HG03060 (cell line): ENCODE measurements at regions not wholly inside any gene's neighbourhood (a gene's known extent, or its start where the extent isn't known, plus 50 kb on each side); places are given as distances from the start of the nearest gene placed in this dataset.
A peak's percentile ranks its signal among the peaks of the same experiment; 100 is the strongest.
"Not testable (repeated sequence)": the region's sequence is repeated elsewhere in the genome, so short reads cannot be mapped to it uniquely, and the experiment has no call there.

ENCODE experiments used
- ATAC-seq: cut with Tn5 transposase; IDR thresholded peaks from one replicate; pipeline ENCODE4 v1.9.1; 2021; ENCODE audit warnings: low read depth, moderate number of reproducible peaks; ENCODE audit not compliant: unreplicated experiment

GRCh38 chr2:223283329-223283728 lies 231.3 kb downstream of the KCNE4 start:
- no peak for ATAC-seq

- no peak for ATAC-seq
These were observed 231.8 kb downstream of the KCNE4 start for GRCh38 chr2:223283771-223284170.

GRCh38 chr2:223285370-223286265 lies 233.6 kb downstream of the KCNE4 start:
- ATAC-seq, result no peak

GRCh38 chr2:223294756-223295155 lies 242.8 kb downstream of the KCNE4 start:
- ATAC-seq, result no peak

- no peak for ATAC-seq
These were observed 245.8 kb downstream of the KCNE4 start for GRCh38 chr2:223297788-223298187.

GRCh38 chr2:223298329-223298728 lies 246.3 kb downstream of the KCNE4 start:
- not testable (repeated sequence) for ATAC-seq

- no peak for ATAC-seq
These were observed 248.3 kb downstream of the KCNE4 start for GRCh38 chr2:223300326-223300725.

GRCh38 chr2:223306371-223306770 lies 254.4 kb downstream of the KCNE4 start:
- peak; percentile 55 for ATAC-seq

- no peak for ATAC-seq
These were observed 260.1 kb downstream of the KCNE4 start for GRCh38 chr2:223311889-223312680.

- no peak for ATAC-seq
These were observed 261.1 kb downstream of the KCNE4 start for GRCh38 chr2:223313101-223313500.

- no peak for ATAC-seq
These were observed 262.8 kb downstream of the KCNE4 start for GRCh38 chr2:223314811-223315210.

GRCh38 chr2:223315813-223316212 lies 263.8 kb downstream of the KCNE4 start:
- no peak for ATAC-seq

- no peak for ATAC-seq
These were observed 264.4 kb downstream of the KCNE4 start for GRCh38 chr2:223316342-223316741.

- ATAC-seq, result no peak
These were observed 267.6 kb downstream of the KCNE4 start for GRCh38 chr2:223319601-223320000.

GRCh38 chr2:223324402-223324801 lies 272.4 kb downstream of the KCNE4 start:
- ATAC-seq, result no peak

GRCh38 chr2:223328578-223328977 lies 273.6 kb downstream of the SCG2 start:
- ATAC-seq, result no peak

- not testable (repeated sequence) for ATAC-seq
These were observed 271.4 kb downstream of the SCG2 start for GRCh38 chr2:223330747-223331146.

GRCh38 chr2:223338016-223338415 lies 264.1 kb downstream of the SCG2 start:
- no peak for ATAC-seq

GRCh38 chr2:223357076-223357475 lies 245.1 kb downstream of the SCG2 start:
- ATAC-seq, result no peak

GRCh38 chr2:223363085-223363484 lies 239.1 kb downstream of the SCG2 start:
- no peak for ATAC-seq

- ATAC-seq, result no peak
These were observed 236.9 kb downstream of the SCG2 start for GRCh38 chr2:223365158-223365679.
